GM12891 (cell line): ENCODE measurements at regions not wholly inside any gene's neighbourhood (a gene's known extent, or its start where the extent isn't known, plus 50 kb on each side); places are given as distances from the start of the nearest gene placed in this dataset.

Experiments
- POLR2A ChIP-seq: IDR thresholded peaks from 2 replicates; pipeline ENCODE4 v1.6.1; 2011; ENCODE audit warnings: low read depth, low read length, control low read depth
- POLR2AphosphoS5 ChIP-seq: IDR thresholded peaks from 2 replicates; pipeline ENCODE4 v1.6.1; 2011; ENCODE audit warnings: low read depth, low read length, control low read depth
- POU2F2 ChIP-seq: IDR thresholded peaks from 2 replicates; pipeline ENCODE4 v1.6.1; 2011; ENCODE audit warnings: low read depth, mild to moderate bottlenecking, control low read depth, low read length, moderate library complexity
- TAF1 ChIP-seq: IDR thresholded peaks from 2 replicates; pipeline ENCODE4 v1.6.1; 2011; ENCODE audit warnings: low read depth, low read length, control low read depth

- TF ChIP-seq POLR2A (no peak), POU2F2 (no peak), POLR2AphosphoS5 (no peak), TAF1 (no peak)
These were observed 190.0 kb downstream of the ARRDC4 start for GRCh38 chr15:98150536-98150935.
